B cell (primary cell): ENCODE measurements at regions not wholly inside any gene's neighbourhood (a gene's known extent, or its start where the extent isn't known, plus 50 kb on each side); places are given as distances from the start of the nearest gene placed in this dataset.

Experiments
- ATAC-seq: fragments of 200-7000 bp; cut with Tn5 transposase; one replicate; pipeline ENCODE4 v1.10.0; 2021; ENCODE audit warnings: low read depth, mild to moderate bottlenecking, moderate number of reproducible peaks, moderate library complexity
- CTCF ChIA-PET: fragments of 350-600 bp; sonication (Branson Sonifier 250); formaldehyde crosslinking; loops from one replicate; lab custom pipeline; 2021; ENCODE audit warnings: antibody characterized with exemption, inconsistent platforms; lab: Charles Lee
- POLR2A ChIA-PET: fragments of 350-600 bp; sonication (Branson Sonifier 250); formaldehyde crosslinking; loops from one replicate; lab custom pipeline; 2021; ENCODE audit warnings: antibody characterized with exemption; lab: Charles Lee
- DNase-seq: peaks from one replicate; pipeline ENCODE4 v3.0.0; 2013
- H2AFZ ChIP-seq: 2 replicates; pipeline ENCODE4 v1.6.1; 2012; ENCODE audit warnings: mild to moderate bottlenecking, low read depth, low read length; ENCODE audit not compliant: insufficient read depth, poor library complexity, severe bottlenecking
- H3K27ac ChIP-seq, 2 donors: 1 replicate in 1 of 2; 2 replicates in 1 of 2; pipeline ENCODE4 v1.5.1; 2012 to 2013; ENCODE audit warnings: low read length in 2 of 2, mild to moderate bottlenecking in 2 of 2, moderate library complexity in 1 of 2
- H3K27me3 ChIP-seq, 4 experiments: fragments of 200-600 bp in 1 of 4; sonication (generic) in 1 of 4; replicated peaks in 1 of 4; 1 replicate in 2 of 4; 2 replicates in 2 of 4; pipeline versions ENCODE4 v1.6.1 to v1.7.0; 2013 to 2016; ENCODE audit warnings: low read length in 3 of 4, mild to moderate bottlenecking in 2 of 4, mixed read lengths in 1 of 4, moderate library complexity in 1 of 4; ENCODE audit not compliant: insufficient read depth in 4 of 4, control insufficient read depth in 3 of 4; ENCODE audit errors: control extremely low read depth in 1 of 4
- H3K36me3 ChIP-seq, 2 experiments: replicated peaks in 1 of 2; 1 replicate in 1 of 2; 2 replicates in 1 of 2; pipeline versions ENCODE4 v1.6.1 to v1.7.1; 2013; ENCODE audit warnings: low read length in 1 of 2; ENCODE audit not compliant: insufficient read depth in 2 of 2, control insufficient read depth in 1 of 2; ENCODE audit errors: control extremely low read depth in 1 of 2, extremely low read depth in 1 of 2
- H3K4me1 ChIP-seq, 2 donors: fragments of 200-600 bp in 1 of 2; sonication (generic) in 1 of 2; 1 replicate in 1 of 2; 2 replicates in 1 of 2; pipeline versions ENCODE4 v1.5.1 to v1.6.1; 2013 to 2017; ENCODE audit warnings: low read length in 2 of 2; ENCODE audit not compliant: control insufficient read depth in 2 of 2, insufficient read depth in 2 of 2
- H3K4me2 ChIP-seq: replicated peaks from 2 replicates; pipeline ENCODE3; 2012; ENCODE audit warnings: mild to moderate bottlenecking, low read depth, low read length; ENCODE audit not compliant: poor library complexity, severe bottlenecking
- H3K4me3 ChIP-seq, 5 experiments: fragments of 200-600 bp in 1 of 5; sonication (generic) in 1 of 5; 1 replicate in 3 of 5; 2 replicates in 2 of 5; pipeline versions ENCODE4 v1.5.1 to v1.7.0; 2011 to 2016; ENCODE audit warnings: low read length in 4 of 5, mild to moderate bottlenecking in 4 of 5, low read depth in 2 of 5, control low read depth in 1 of 5, moderate library complexity in 1 of 5; ENCODE audit not compliant: insufficient read depth in 1 of 5; ENCODE audit errors: control extremely low read depth in 1 of 5, extremely low read depth in 1 of 5
- H3K79me2 ChIP-seq: fragments of 200-600 bp; sonication (generic); one replicate; pipeline ENCODE4 v1.6.0; 2016; ENCODE audit warnings: low read length; ENCODE audit not compliant: control insufficient read depth, insufficient read depth
- H3K9ac ChIP-seq: fragments of 200-600 bp; sonication (generic); 2 replicates; pipeline ENCODE4 v1.6.1; 2017; ENCODE audit warnings: mild to moderate bottlenecking, low read length, moderate library complexity
- H3K9me3 ChIP-seq, 3 donors: one replicate each; pipeline versions ENCODE4 v1.6.1 to v1.7.1; 2013; ENCODE audit warnings: low read length in 2 of 3; ENCODE audit not compliant: control insufficient read depth in 2 of 3, insufficient read depth in 1 of 3; ENCODE audit errors: control extremely low read depth in 1 of 3
- H4K20me1 ChIP-seq: 2 replicates; pipeline ENCODE4 v1.6.0; 2012; ENCODE audit warnings: mild to moderate bottlenecking, low read length; ENCODE audit not compliant: insufficient read depth, control insufficient read depth, poor library complexity, severe bottlenecking
- H3K27ac Mint-ChIP-seq: one replicate; pipeline ENCODE4 v1.8.0; 2021; ENCODE audit warnings: mixed read lengths
- H3K27me3 Mint-ChIP-seq: one replicate; pipeline ENCODE4 v1.8.0; 2021; ENCODE audit warnings: mixed read lengths
- H3K4me1 Mint-ChIP-seq: one replicate; pipeline ENCODE4 v1.8.0; 2021; ENCODE audit warnings: mixed read lengths
- H3K4me3 Mint-ChIP-seq: one replicate; pipeline ENCODE4 v1.8.0; 2021; ENCODE audit warnings: mixed read lengths
- H3K9me3 Mint-ChIP-seq: one replicate; pipeline ENCODE4 v1.8.0; 2022; ENCODE audit warnings: mixed read lengths; ENCODE audit not compliant: insufficient read depth
- CTCF ChIP-seq: fragments of 200-600 bp; IDR thresholded peaks from one replicate; pipeline ENCODE4 v1.8.0; 2022; ENCODE audit warnings: antibody characterized with exemption, mild to moderate bottlenecking
- EZH2 ChIP-seq: IDR thresholded peaks from 2 replicates; pipeline ENCODE4 v1.6.1; 2012; ENCODE audit warnings: borderline replicate concordance, low read depth, mild to moderate bottlenecking, moderate library complexity, low read length; ENCODE audit not compliant: insufficient read depth, poor library complexity, severe bottlenecking
- WGBS: methylation state at CpG from one replicate; pipeline ENCODE4 v1.1.5; 2013; ENCODE audit warnings: missing lambda C conversion rate; ENCODE audit not compliant: insufficient coverage; 5-methylcytosine and 5-hydroxymethylcytosine counted together
- intact Hi-C: fragments of 100-400 bp; cut with micrococcal nuclease; formaldehyde crosslinking; loops from one replicate; pipeline ENCODE4 v1.10.0; 2022

DNA sequence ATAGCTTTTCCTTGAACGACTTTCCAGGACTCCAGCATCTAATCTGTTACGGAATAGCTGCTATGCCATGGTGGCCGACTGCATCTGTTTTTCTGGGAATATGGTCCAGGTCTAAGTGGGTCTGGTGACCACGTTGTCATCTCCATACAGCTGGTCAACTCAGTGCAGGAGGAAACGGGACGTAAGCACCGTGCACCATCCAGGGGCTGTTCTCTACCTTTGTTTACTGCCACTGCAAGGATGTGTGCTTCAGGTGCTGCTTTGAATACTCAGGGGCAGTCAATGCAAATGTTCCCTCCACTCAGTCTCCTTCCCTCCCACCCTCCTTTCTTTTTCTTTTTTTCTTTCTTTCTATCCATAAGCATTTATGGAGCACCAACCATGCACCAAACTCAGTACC, 648.2 kb downstream of the VRK1 start:
- no peaks in the 10 kb centered on the region for H3K4me1 ChIP-seq
- no peaks in the 10 kb centered on the region for H3K27me3 Mint-ChIP-seq
- ChIA-PET CTCF (no interaction called here), POLR2A (no interaction called here)
- 93% methylated on average over 7 of the region's 7 CpGs for WGBS
- no peak overlapping the region for H2AFZ ChIP-seq
- H3K79me2 ChIP-seq = no peaks in the 10 kb centered on the region
- no peak for DNase-seq
- H3K36me3 ChIP-seq = no peaks in the 10 kb centered on the region
- no peak overlapping the region for H3K9ac ChIP-seq
- H3K4me2 ChIP-seq = no peak overlapping the region
- H3K27ac Mint-ChIP-seq = no peak overlapping the region
- no peak for ATAC-seq
- no peak overlapping the region for H3K27ac ChIP-seq
- H3K9me3 ChIP-seq = no peaks in the 10 kb centered on the region
- H3K4me3 ChIP-seq = no peak overlapping the region
- H3K9me3 Mint-ChIP-seq = no peaks in the 10 kb centered on the region
- H4K20me1 ChIP-seq = no peaks in the 10 kb centered on the region
- no peaks in the 10 kb centered on the region for H3K27me3 ChIP-seq
- TF ChIP-seq CTCF (no peak), EZH2 (no peak)
- intact Hi-C loops = no loop called here
- H3K4me3 Mint-ChIP-seq = no peak overlapping the region
- H3K4me1 Mint-ChIP-seq = no peaks in the 10 kb centered on the region

GRCh38 chr14:97446087-97446486, 648.9 kb downstream of the VRK1 start:
- no peaks in the 10 kb centered on the region for H3K79me2 ChIP-seq
- no peaks in the 10 kb centered on the region for H3K9me3 Mint-ChIP-seq
- no peaks in the 10 kb centered on the region for H4K20me1 ChIP-seq
- no peak for TF ChIP-seq CTCF
- TF ChIP-seq EZH2 = no peak
- no peak overlapping the region for H3K4me3 Mint-ChIP-seq
- 100% methylated on average over 2 of the region's 4 CpGs for WGBS
- no peaks in the 10 kb centered on the region for H3K9me3 ChIP-seq
- H3K27ac ChIP-seq = no peak overlapping the region
- CTCF ChIA-PET = no interaction called here
- no peaks in the 10 kb centered on the region for H3K36me3 ChIP-seq
- H3K27me3 Mint-ChIP-seq = no peaks in the 10 kb centered on the region
- intact Hi-C loops = no loop called here
- H2AFZ ChIP-seq = no peak overlapping the region
- DNase-seq (no peak), ATAC-seq (no peak)
- no peak overlapping the region for H3K4me2 ChIP-seq
- no peak overlapping the region for H3K4me3 ChIP-seq
- H3K9ac ChIP-seq = no peak overlapping the region
- no peaks in the 10 kb centered on the region for H3K4me1 ChIP-seq
- H3K27ac Mint-ChIP-seq = no peak overlapping the region
- POLR2A ChIA-PET = no interaction called here
- no peaks in the 10 kb centered on the region for H3K4me1 Mint-ChIP-seq
- H3K27me3 ChIP-seq = no peaks in the 10 kb centered on the region
